ENCODE measurements at regions not wholly inside any gene's neighbourhood (a gene's known extent, or its start where the extent isn't known, plus 50 kb on each side); places are given as distances from the start of the nearest gene placed in this dataset.

DNA sequence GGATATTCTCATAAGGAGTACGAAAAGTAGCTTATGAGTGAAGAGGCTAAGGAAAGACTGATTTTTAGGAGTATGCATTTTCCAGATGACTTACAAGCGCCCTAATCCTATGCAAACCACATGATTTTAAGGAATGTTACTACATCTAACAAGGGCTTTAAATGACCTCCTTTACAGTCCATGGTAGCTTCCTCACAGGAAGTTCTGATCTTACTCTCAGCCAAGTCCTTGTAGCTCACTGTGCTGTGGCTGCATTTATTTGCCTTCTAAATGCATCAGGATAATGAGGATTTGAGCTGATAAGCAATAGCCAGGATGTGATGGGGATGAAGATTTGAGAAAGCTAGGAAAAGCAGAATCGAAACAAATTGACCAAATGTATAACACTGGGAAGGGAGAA, 896.0 kb downstream of the MCTP2 start:
- ATAC-seq (no peak), DNase-seq (no peak)
- intact Hi-C loops (cut with DNase I): no loop called here
- no peaks in the 10 kb centered on the region for H3K36me3 ChIP-seq
- H3K9me3 ChIP-seq: no peaks in the 10 kb centered on the region
- H3K4me3 ChIP-seq: no peak overlapping the region
- H3K27me3 ChIP-seq (ENCODE audit: low read depth): no peaks in the 10 kb centered on the region
- TF ChIP-seq, protein P1, sequence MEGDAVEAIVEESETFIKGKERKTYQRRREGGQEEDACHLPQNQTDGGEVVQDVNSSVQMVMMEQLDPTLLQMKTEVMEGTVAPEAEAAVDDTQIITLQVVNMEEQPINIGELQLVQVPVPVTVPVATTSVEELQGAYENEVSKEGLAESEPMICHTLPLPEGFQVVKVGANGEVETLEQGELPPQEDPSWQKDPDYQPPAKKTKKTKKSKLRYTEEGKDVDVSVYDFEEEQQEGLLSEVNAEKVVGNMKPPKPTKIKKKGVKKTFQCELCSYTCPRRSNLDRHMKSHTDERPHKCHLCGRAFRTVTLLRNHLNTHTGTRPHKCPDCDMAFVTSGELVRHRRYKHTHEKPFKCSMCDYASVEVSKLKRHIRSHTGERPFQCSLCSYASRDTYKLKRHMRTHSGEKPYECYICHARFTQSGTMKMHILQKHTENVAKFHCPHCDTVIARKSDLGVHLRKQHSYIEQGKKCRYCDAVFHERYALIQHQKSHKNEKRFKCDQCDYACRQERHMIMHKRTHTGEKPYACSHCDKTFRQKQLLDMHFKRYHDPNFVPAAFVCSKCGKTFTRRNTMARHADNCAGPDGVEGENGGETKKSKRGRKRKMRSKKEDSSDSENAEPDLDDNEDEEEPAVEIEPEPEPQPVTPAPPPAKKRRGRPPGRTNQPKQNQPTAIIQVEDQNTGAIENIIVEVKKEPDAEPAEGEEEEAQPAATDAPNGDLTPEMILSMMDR (IDR thresholded peaks at IDR 0.05): no peak
- no peak overlapping the region for H3K27ac ChIP-seq
- H3K4me1 ChIP-seq: peaks cover 20% of the 10 kb centered on the region

DNA sequence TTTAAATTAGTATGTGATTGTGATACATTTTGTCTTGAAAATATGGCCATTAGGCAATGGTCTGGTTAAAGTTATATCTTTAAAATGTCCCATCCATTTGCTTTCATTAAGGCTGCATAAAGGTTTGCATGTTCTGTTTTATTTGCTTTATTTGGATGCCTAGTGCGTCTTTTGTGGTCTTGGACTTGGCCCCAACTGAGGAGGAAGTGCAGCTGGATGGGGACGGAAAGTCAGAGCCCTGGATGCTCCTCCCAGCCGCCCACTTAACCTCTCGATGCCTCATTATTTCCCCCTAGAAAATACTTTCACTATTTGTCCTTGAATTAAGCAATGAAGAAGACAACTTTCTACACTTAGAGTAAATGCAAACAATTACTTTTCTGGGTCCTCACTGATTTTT, 898.2 kb downstream of the MCTP2 start:
- no peak for ATAC-seq
- H3K4me1 ChIP-seq: peaks cover 27% of the 10 kb centered on the region

DNA sequence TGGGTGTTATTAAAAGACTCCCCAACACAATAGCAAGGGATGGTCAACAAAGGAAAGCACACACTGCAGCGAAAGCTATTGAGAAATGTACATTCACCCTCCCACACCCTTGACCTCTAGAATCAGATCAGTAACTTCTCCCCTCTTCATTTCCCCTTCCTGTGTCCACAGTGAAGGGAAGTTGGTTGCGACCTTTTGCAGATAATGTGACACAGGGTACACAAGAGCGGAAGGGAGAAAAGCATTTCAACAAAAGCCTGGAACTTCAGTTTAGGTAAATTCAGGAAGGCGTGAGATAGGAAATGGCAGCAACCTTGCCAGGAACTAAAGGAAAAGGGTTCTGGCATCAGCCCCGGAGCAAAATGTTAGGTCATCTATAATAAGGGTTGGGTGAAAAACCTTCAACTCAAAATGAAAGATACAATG, 899.8 kb downstream of the MCTP2 start:
- ATAC-seq: peak; percentile 72 to 73

More for the DNA sequence above, 898.2 kb downstream of the MCTP2 start:
- TF ChIP-seq, protein P1 (IDR thresholded peaks at IDR 0.05): no peak
- Histone ChIP-seq H3K27ac (no peak overlapping the region), H3K9me3 (no peaks in the 10 kb centered on the region), H3K27me3 (ENCODE audit: low read depth) (no peaks in the 10 kb centered on the region), H3K4me3 (no peak overlapping the region), H3K36me3 (no peaks in the 10 kb centered on the region)
- DNase-seq: peak; percentile 26
- intact Hi-C loops (cut with DNase I): no loop called here

DNA sequence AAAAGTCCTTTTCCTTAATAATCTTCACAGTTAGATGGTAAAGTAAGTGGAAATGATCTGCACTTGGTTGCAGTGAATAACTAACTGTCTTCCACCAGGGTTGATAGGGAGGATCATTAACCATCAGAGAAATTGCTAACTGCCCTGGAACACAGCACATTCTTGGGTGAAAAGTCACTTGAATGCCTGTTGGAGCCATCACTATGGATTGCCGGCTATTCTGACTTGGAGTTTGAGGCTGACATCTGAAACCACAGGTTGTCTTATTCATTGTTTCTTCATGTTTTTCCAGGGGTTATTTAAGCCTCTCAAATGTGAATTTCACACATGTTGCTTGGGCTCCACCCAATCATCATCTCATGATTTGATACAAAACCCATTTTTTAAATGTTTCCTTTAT, 901.4 kb downstream of the MCTP2 start:
- Histone ChIP-seq H3K27me3 (ENCODE audit: low read depth) (no peaks in the 10 kb centered on the region), H3K27ac (no peak overlapping the region), H3K9me3 (no peaks in the 10 kb centered on the region), H3K4me3 (no peak overlapping the region), H3K36me3 (no peaks in the 10 kb centered on the region), H3K4me1 (peaks cover 37% of the 10 kb centered on the region)
- ATAC-seq (no peak), DNase-seq (no peak)
- intact Hi-C loops (cut with DNase I): no loop called here
- TF ChIP-seq, protein P1 (IDR thresholded peaks at IDR 0.05): no peak

More for the DNA sequence above, 899.8 kb downstream of the MCTP2 start:
- no peak overlapping the region for H3K4me3 ChIP-seq
- TF ChIP-seq, protein P1 (IDR thresholded peaks at IDR 0.05): no peak
- DNase-seq: no peak
- H3K9me3 ChIP-seq: no peaks in the 10 kb centered on the region
- no peaks in the 10 kb centered on the region for H3K36me3 ChIP-seq
- peak overlapping the region; percentile 39 for H3K27ac ChIP-seq
- peaks cover 37% of the 10 kb centered on the region for H3K4me1 ChIP-seq
- intact Hi-C loops (cut with DNase I): no loop called here
- no peaks in the 10 kb centered on the region for H3K27me3 ChIP-seq (ENCODE audit: low read depth)

DNA sequence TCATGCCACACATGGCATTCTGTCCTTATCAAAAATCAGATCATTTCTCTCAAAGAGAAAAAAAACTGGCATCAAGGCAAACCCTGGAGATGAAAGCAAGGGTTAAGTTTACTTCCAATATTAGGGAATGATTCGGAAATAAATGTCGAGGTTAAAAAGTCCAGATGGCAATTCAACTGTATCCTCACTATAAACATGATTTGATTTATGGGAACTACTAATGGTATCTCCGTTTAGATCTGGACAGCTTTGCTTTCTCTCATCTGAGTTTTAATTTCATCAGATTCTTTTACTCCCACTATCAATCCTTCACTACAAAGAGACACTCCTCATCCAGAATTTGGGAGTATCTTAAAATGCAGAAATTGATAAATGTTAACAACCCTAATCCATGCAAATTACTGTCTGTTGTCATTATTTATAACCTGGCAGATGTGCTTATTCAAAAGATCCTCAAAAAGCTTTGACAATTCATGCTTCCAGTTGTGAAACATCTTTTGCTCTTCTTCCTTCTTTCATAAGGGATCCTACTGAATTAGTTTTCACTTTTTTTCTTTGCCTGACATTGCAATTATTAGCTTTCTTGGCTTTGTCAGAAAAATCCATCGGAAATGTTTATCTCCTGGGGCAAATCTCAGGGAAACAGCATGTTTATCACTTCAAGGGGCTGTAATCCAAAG, 903.2 kb downstream of the MCTP2 start:
- H3K27me3 ChIP-seq (ENCODE audit: low read depth): no peaks in the 10 kb centered on the region
- peaks cover 31% of the 10 kb centered on the region for H3K4me1 ChIP-seq
- H3K27ac ChIP-seq: no peak overlapping the region
- H3K9me3 ChIP-seq: no peaks in the 10 kb centered on the region
- no peak overlapping the region for H3K4me3 ChIP-seq
- intact Hi-C loops (cut with DNase I): no loop called here
- TF ChIP-seq, protein P1 (IDR thresholded peaks at IDR 0.05): no peak
- H3K36me3 ChIP-seq: no peaks in the 10 kb centered on the region
- no peak for ATAC-seq
- no peak for DNase-seq

All from lower lobe of right lung (tissue), 2 donors.